GM21786 (cell line): ENCODE measurements at regions not wholly inside any gene's neighbourhood (a gene's known extent, or its start where the extent isn't known, plus 50 kb on each side); places are given as distances from the start of the nearest gene placed in this dataset.
"Not testable (repeated sequence)": the region's sequence is repeated elsewhere in the genome, so short reads cannot be mapped to it uniquely, and the experiment has no call there.

Experiments used
- ATAC-seq: cut with Tn5 transposase; IDR thresholded peaks from one replicate; pipeline ENCODE4 v1.9.1; 2021; ENCODE audit not compliant: unreplicated experiment

DNA sequence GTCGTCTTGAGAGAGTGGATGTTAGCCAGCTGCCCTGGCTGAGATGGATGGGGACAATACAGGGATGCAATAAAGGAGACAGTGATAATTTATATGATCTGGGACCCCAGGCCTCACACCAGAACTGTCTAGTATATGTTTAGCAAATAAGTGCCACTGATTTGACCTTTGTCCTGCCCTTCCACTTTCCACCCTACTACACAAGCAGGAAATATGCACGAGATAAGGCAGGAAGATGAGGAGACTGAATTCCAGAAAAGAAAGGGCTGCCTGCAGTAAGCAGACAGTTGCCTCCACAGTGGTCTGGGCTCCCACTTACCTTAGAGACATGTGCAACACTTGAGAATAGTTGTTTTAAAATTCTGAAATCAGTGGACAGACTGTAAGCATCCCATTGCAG, 80.2 kb upstream of the ZNF91 start:
- ATAC-seq, result no peak

DNA sequence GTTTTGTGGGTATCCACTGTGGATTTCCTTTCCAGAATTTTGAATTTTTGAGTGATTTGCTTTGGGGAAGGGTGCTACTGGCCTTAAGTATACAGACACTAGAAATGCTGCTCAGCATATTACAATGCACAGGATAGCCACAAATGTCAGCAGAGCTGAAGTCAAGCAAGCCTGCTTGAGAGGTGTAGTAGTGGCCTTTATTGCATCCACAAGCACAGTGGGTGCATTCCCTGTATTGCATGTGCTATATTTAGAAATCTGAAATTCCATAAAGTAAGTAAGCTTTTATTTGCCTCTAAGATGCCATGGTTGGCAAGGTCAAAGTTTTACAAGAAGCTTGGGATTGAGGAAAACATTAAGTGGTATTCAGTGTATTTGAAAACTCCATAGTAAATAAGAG, 79.5 kb upstream of the ZNF91 start:
- no peak for ATAC-seq

DNA sequence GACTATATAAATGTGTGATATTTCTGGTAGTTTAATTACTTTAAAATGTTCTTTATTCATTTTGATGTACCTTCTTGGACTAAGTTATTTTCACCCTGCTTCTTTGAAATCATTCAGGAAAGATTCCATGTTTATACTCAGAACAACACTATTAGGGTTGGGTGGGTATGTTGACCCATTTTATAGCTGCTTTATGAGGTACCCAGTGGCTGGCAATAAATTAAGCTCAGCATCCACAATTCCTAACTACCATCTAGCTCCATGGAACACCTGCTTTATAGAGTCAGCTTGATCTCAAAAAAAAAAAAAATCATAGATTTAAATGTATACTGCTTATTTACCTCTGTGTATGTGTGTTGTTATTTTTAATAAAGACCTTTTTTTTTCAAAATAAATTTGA, 78.9 kb upstream of the ZNF91 start:
- no peak for ATAC-seq

GRCh38 chr19:23470873-23471545, 75.7 kb upstream of the ZNF91 start:
- no peak for ATAC-seq

- ATAC-seq, result not testable (repeated sequence)
Observed at GRCh38 chr19:23464349-23464748, 69.1 kb upstream of the ZNF91 start.

DNA sequence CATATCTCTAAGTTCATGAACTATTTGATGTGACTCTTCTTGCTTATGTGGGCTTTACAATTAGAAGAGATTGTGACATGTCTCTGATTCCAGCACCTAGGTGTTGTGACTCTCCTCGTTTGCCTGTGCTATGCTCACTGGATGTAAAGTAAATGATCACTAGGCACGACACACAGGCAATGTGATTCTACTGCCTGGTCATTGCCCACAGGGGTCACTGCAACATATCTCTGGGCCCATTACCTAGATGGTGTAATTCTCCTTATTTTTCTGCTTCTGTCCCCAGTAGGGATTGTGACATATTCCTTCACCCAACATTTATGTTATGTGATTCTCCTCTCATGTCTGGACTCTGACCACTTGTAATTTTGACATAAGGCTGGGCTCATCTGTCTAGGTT, 65.8 kb upstream of the ZNF91 start:
- no peak for ATAC-seq

DNA sequence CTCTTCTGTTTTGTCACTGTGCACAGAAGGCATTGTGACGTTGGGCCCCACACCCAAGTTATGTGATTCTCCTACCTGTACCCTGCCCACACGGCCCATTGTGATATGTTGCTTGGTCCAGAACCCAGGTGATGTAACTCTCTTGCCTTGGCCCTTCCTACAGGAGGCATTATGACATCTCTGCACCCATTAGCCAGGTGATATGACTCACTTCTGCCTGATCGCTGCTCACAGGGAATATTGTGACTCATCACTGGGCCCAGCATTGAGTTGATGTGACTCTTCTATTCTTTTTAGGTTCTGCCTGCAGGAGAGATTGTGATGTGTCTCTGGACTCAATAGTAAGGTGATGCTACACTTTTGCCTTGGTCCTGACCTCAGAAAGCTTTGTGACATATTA, 65.4 kb upstream of the ZNF91 start:
- no peak for ATAC-seq
